GM10266 (cell line): ENCODE measurements at regions not wholly inside any gene's neighbourhood (a gene's known extent, or its start where the extent isn't known, plus 50 kb on each side); places are given as distances from the start of the nearest gene placed in this dataset.

ENCODE experiments used
- DNase-seq: peaks from one replicate; pipeline ENCODE4 v3.0.0; 2012; ENCODE audit errors: extremely low spot score
- CTCF ChIP-seq: IDR thresholded peaks from 2 replicates; pipeline ENCODE4 v1.5.1; 2012; ENCODE audit warnings: mild to moderate bottlenecking, low read depth; ENCODE audit not compliant: control insufficient read depth, insufficient read depth; ENCODE audit errors: missing control alignments

- DNase-seq = no peak
- TF ChIP-seq CTCF = no peak
Measured at GRCh38 chr9:121573717-121574485, 74.3 kb upstream of the GGTA1 start.

- TF ChIP-seq CTCF = no peak
- DNase-seq = no peak
Measured at GRCh38 chr9:121574774-121575519, 75.3 kb upstream of the GGTA1 start.

DNA sequence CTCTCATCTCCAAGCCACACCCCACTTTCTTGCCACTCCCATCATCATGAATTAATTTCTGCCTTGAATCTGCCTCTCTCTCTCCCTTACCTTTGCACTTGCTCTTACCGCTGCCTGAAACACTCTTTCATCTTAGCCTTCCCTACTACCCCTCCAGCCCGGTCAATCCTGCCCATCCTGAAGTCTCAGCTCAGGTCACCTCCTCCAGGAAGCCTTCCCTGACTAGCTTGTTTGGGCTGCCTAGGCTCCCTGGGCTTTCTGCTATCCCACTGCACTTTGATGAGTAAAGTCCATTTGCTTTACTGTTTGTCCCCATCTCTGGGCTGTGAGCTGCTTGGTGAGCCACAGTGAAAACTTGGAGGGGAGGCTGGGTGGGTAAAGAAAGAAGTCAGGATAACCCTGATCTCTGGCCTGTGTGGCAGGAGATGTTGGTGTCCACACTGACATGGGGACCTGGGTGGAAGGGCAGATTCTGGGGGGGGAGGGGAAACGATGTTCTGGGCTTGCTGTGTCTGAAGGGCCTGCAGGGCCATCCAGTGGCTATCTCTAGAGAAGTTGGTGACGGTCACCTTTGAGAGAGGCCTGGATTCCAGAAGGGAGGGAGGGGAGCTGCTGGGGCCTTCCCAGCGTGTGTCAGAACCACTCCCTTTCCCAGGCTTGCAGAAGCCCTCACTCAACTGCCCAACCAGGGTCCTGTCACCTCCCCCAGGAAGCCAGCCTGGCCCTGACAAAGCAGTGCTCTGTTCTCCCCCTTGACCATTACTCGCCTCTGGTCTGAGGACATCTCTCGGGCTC, 75.0 kb upstream of the DAB2IP start:
- no peak for TF ChIP-seq CTCF
- DNase-seq = no peak

DNA sequence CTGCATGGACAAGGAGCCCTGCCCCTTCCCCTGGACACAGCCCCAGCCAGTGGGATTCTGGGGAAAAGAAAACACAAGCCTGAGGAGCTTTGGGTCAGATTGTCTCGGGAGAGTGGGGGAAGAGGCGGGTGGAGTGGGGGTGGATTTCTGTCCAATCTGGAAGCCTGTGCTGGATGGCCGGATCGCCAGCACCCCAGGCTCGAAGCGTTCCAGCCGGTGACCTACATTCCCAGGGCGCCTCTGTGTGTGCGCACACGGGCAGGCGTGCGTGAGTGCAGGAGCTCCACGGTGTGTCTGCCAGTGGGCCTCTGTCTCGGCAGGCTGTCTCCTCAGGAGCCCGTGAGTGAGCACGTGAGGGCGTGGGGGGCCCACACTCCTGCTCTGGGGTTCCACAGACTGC, 74.3 kb upstream of the DAB2IP start:
- no peak for DNase-seq
- no peak for TF ChIP-seq CTCF

DNA sequence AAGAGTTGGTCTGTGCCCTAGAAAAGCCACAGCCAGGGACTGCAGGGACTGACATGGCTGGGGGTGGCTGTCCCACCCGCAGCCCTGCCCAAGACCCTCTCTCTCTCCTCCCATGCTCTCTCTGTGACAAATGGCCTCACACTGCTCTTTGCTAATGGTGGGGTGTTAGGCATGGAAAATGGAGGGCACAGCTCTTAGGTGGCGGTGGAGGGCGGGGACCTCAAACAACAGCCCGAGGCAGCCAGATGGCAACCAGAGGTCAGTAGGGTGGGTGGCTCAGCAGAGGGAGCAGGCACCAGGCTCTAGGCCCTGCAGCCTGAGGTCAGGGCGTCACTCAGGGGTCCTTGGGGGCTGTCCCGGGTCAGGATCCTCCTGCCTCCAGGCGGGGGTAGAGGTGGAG, 73.9 kb upstream of the DAB2IP start:
- TF ChIP-seq CTCF = no peak
- no peak for DNase-seq

DNA sequence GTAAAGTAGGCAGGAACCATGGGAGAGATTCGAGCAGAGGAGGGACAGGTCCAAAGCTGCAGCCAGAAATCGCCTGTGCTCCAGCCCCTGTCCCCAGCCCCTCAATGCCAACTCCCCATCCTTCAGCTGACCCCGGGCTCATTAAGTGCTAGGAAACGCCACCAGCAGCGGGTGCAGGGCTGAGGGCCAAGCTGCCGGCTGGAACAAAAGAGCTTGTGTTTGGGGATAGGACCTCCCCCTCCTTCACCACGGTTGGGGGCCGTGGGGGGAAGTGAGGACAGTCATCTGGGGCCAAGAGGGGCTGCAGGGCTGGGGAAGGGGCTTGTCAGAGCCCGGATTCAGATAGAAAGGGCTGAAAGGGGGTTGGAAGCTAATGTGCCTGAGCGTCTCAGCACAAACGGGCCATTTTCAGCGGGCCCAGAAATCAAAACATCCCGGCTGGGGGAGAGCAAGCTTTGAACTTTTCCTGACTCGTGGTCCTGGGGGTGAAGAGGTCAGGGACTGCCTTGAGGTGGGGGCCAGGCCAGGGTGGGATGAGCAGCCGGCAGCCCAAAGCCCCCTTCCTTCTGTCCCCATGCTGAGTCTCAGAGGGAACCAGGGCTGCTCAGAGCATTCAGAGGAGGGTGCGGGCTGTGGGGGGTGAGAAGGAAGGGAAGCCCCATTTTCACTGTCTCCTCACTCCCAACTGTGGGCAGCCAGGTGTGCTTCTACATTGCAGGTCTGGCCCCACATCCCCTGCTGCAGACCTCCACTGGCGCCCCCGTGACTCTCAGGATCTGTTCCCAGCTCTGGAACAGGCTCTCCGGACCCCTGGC, 69.4 kb upstream of the DAB2IP start:
- no peak for DNase-seq
- no peak for TF ChIP-seq CTCF
